H7 (cell line): ENCODE measurements at regions not wholly inside any gene's neighbourhood (a gene's known extent, or its start where the extent isn't known, plus 50 kb on each side); places are given as distances from the start of the nearest gene placed in this dataset.

ENCODE experiments used
- DNase-seq: peaks from one replicate; pipeline ENCODE4 v3.0.0; 2012
- H3K27me3 ChIP-seq: 2 replicates; pipeline ENCODE4 v1.6.0; 2011; ENCODE audit warnings: mild to moderate bottlenecking, low read length; ENCODE audit not compliant: control insufficient read depth, insufficient read depth
- H3K36me3 ChIP-seq: replicated peaks from 2 replicates; pipeline ENCODE4 v1.5.1; 2011; ENCODE audit warnings: low read length; ENCODE audit not compliant: control insufficient read depth, insufficient read depth
- H3K4me3 ChIP-seq: 2 replicates; pipeline ENCODE4 v1.5.1; 2011; ENCODE audit warnings: low read depth, mild to moderate bottlenecking, control low read depth, low read length, moderate library complexity; ENCODE audit not compliant: insufficient read depth

- H3K4me3 ChIP-seq: no peak overlapping the region
- H3K27me3 ChIP-seq: no peaks in the 10 kb centered on the region
- no peaks in the 10 kb centered on the region for H3K36me3 ChIP-seq
- DNase-seq: no peak
Observed at GRCh38 chr17:53420035-53420641, 402.6 kb upstream of the KIF2B start.

DNA sequence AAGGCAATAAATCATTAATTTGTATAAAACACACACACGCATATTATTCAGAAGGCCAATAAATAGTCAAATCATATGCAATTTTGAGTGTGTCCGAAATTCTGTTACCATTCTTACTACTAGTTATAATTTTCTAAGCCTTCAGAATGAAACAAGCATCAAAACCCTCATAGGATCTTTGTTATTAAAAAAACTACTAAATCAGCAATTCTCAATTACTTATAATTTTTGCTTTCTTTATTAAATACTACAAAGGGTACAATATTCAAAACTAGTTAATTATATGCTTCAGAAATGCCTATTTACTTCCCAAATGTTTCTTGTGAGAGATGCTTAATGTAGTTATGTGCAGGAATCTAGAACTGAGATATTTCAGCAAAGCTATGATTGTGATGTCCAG is 413.1 kb upstream of the KIF2B start:
- no peaks in the 10 kb centered on the region for H3K36me3 ChIP-seq
- no peak for DNase-seq
- H3K27me3 ChIP-seq: no peaks in the 10 kb centered on the region
- H3K4me3 ChIP-seq: no peak overlapping the region

DNA sequence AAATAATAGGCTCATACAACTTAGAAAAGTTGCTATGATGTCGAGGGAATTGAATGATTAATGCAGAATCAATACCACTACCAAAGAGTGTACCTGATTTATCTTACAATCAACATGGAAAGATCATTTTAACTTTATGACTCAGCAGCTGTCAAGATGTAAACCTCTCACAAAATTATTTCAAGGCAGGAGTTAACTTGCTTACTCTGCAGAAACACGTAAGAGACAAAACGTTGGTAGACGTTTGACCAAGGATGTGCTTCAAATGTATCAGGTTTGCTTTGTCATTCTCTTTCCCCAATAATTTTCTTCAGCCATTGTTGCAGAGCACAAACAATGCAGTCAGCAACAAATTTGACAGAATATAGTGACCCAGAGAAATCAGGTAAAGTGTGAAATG is 415.8 kb upstream of the KIF2B start:
- no peak overlapping the region for H3K4me3 ChIP-seq
- no peaks in the 10 kb centered on the region for H3K27me3 ChIP-seq
- DNase-seq: no peak
- H3K36me3 ChIP-seq: no peaks in the 10 kb centered on the region

- DNase-seq: no peak
- Histone ChIP-seq H3K4me3 (no peak overlapping the region), H3K27me3 (no peaks in the 10 kb centered on the region), H3K36me3 (no peaks in the 10 kb centered on the region)
Observed at GRCh38 chr17:53391197-53391596, 431.5 kb upstream of the KIF2B start.

DNA sequence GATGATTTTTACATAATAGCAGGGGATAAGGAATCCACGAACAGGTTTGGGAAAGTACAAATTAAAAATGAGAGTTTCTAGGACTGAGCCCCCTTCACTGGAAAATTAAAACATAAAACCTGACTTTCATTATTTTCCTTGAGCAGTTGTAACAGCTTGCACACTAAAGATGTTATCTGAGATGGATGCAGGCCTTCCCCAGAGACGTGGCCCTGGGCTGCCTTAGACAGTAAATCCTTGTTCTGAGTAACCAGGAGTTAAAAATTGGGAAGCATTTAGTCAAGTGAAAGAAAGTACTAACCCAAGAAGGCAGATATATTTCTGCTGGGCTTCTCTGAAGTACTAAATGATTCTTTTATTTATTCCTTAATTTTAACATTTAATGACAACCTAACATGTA is 432.2 kb upstream of the KIF2B start:
- DNase-seq: no peak
- no peaks in the 10 kb centered on the region for H3K36me3 ChIP-seq
- no peaks in the 10 kb centered on the region for H3K27me3 ChIP-seq
- H3K4me3 ChIP-seq: no peak overlapping the region

DNA sequence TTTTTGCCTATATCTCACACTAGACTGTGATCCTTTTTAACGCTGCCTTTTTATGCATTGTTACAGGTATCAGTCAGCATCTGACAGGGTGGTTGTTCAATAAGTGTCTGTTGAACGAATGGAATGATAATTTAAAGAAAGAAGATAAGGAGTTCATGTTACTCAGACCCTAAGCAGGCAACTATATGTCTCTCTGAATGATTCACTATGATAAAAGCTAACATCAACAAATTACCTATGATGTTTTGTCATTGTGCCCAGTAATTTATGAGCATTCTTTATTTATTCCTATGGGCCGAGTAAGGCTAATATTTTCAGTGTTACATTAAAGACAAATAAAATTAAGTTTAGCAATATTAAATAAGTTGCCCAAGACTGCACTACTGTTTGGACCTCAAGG is 435.0 kb upstream of the KIF2B start:
- no peak for DNase-seq
- H3K36me3 ChIP-seq: no peaks in the 10 kb centered on the region
- no peaks in the 10 kb centered on the region for H3K27me3 ChIP-seq
- no peak overlapping the region for H3K4me3 ChIP-seq

- peak; percentile 3 for DNase-seq
- H3K36me3 ChIP-seq: no peaks in the 10 kb centered on the region
- H3K27me3 ChIP-seq: no peaks in the 10 kb centered on the region
- H3K4me3 ChIP-seq: no peak overlapping the region
Observed at GRCh38 chr17:53353919-53354351, 468.8 kb upstream of the KIF2B start.

DNA sequence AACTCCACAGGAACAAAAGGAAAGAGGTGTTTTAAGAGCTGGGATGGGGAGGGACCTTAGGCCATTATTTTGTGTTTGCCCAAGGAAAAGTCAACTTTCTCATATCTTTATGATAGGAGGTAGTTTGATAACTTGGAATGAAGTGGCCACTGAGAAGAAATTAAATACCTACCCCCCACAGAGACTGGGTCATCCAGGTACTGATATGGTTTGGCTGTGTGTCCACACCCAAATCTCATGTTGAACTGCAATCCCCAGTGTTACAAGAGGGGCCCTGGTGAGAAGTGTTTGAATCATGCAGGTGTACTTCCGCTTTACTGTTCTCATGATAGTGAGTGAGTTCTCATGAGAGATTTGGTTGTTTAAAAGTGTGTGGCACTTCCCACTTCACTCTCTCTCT is 477.9 kb upstream of the KIF2B start:
- DNase-seq: no peak
- Histone ChIP-seq H3K27me3 (no peaks in the 10 kb centered on the region), H3K36me3 (no peaks in the 10 kb centered on the region)

GRCh38 chr17:53336281-53336680 is 486.4 kb upstream of the KIF2B start:
- Histone ChIP-seq H3K36me3 (no peaks in the 10 kb centered on the region), H3K27me3 (no peaks in the 10 kb centered on the region), H3K4me3 (no peak overlapping the region)
- no peak for DNase-seq

More for the DNA sequence above, 477.9 kb upstream of the KIF2B start:
- H3K4me3 ChIP-seq: no peak overlapping the region

DNA sequence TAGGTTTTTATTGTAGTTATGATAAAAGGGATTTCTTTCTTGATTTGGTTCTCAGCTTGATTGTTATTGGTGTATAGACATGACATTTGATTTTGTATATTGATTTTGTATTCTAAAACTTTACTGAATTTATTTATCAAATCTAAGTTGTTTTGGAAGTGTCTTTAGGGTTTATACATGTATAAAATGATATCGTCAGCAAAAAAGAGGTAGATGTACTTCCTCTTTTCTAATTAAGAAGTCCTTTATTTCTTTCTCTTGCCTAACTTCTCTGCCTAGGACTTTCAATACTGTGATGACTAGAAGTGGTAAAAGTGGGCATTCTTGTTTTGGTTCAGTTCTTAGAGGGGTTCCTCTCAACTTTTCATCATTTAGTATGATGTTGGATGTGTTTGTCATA is 487.3 kb upstream of the KIF2B start:
- Histone ChIP-seq H3K36me3 (no peaks in the 10 kb centered on the region), H3K4me3 (no peak overlapping the region), H3K27me3 (no peaks in the 10 kb centered on the region)
- no peak for DNase-seq

DNA sequence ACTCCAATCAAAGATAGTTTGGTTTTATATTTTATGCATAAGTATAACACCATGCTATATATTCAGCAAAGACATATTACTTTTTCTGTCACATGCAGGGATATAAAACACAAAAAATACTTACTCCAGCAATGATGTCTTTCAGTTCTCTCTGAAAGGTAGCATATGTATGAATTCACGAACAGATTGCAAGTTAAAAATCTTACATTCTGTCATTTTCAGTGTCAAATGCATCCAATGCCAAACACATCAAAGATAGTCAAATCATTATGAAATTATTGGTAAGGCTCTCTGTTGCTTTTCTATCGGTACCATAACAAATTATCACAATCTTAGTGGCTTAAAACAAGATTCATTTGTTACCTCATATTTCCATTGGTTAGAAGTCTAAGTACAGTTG is 492.0 kb upstream of the KIF2B start:
- Histone ChIP-seq H3K36me3 (no peaks in the 10 kb centered on the region), H3K4me3 (no peak overlapping the region), H3K27me3 (no peaks in the 10 kb centered on the region)
- no peak for DNase-seq

DNA sequence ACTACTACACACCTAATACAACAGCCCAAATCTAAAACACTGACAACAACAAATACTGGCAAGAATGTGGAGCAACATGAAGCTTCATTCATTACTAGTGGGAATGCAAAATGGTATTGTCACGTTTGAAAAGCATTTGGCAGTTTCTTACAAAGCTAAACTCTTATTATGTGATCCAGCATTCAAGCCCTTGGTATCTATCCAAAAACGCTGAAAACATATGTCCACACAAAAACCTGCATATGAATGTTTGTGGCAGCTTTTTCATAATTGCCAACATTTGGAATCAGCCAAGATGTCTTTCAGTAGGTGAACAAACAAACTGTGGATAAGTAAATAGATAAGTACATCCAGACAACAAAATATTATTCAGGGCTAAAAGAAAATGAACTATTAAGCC is 501.1 kb upstream of the KIF2B start:
- H3K27me3 ChIP-seq: no peaks in the 10 kb centered on the region
- no peak overlapping the region for H3K4me3 ChIP-seq
- no peaks in the 10 kb centered on the region for H3K36me3 ChIP-seq
- DNase-seq: no peak

- DNase-seq: no peak
- Histone ChIP-seq H3K27me3 (no peaks in the 10 kb centered on the region), H3K4me3 (no peak overlapping the region), H3K36me3 (no peaks in the 10 kb centered on the region)
Observed at GRCh38 chr17:53319947-53320346, 502.8 kb upstream of the KIF2B start.

GRCh38 chr17:53316988-53317387 is 505.7 kb upstream of the KIF2B start:
- DNase-seq: no peak
- no peaks in the 10 kb centered on the region for H3K27me3 ChIP-seq
- no peaks in the 10 kb centered on the region for H3K36me3 ChIP-seq
- H3K4me3 ChIP-seq: no peak overlapping the region

DNA sequence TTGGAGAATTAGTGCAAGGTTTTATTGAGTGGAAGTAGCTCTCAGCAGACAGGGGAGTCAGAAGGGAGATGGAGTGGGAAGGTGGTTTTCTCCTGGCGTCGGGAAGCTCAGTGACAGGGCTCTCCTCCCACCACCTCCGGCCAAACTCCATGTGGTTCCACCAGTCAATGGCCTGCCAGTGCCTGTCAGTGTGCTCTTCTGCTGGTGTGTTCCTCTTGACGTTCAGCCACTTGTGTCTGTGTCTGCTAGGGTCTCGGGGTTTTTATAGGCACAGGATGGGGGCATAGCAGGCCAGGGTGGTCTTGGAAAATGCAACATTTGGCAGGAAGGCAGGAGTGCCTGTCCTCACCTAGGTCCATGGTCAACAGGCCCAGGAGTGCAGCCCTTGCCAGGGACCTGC is 506.7 kb upstream of the KIF2B start:
- H3K27me3 ChIP-seq: no peaks in the 10 kb centered on the region
- no peak for DNase-seq
- H3K4me3 ChIP-seq: no peak overlapping the region
- H3K36me3 ChIP-seq: no peaks in the 10 kb centered on the region

DNA sequence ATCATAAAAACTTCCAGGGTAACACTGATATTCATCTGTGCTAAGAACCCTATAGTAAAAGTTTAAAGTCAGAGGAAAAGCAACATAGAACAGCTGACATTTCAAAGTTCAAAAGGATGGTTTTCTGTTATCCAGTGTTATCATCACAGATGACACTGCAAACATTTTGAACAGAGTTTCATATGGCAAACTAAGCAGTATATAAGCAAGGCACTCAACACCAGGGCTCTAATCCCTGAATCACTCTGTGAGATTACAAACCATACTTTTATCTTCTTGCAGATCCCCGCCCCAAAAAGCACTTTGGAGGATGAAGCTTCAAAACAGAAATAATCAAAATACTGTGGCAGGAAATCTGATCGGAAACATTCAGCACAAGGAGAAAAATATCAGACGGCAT is 508.2 kb upstream of the KIF2B start:
- Histone ChIP-seq H3K36me3 (no peaks in the 10 kb centered on the region), H3K27me3 (no peaks in the 10 kb centered on the region), H3K4me3 (no peak overlapping the region)
- no peak for DNase-seq
